Mucosa of rectum (tissue), 2 donors: ENCODE measurements at regions not wholly inside any gene's neighbourhood (a gene's known extent, or its start where the extent isn't known, plus 50 kb on each side); places are given as distances from the start of the nearest gene placed in this dataset.
"Not testable (repeated sequence)": the region's sequence is repeated elsewhere in the genome, so short reads cannot be mapped to it uniquely, and the experiment has no call there.

Source experiments
- H3K27ac ChIP-seq, 2 donors: one replicate each; pipeline ENCODE4 v1.7.0; 2013; ENCODE audit warnings: inconsistent platforms in 2 of 2, low read depth in 2 of 2, low read length in 2 of 2
- H3K27me3 ChIP-seq, 2 donors: one replicate each; pipeline ENCODE4 v1.7.0; 2013; ENCODE audit warnings: low read length in 2 of 2; ENCODE audit not compliant: control insufficient read depth in 2 of 2, insufficient read depth in 2 of 2
- H3K36me3 ChIP-seq, 2 donors: one replicate each; pipeline ENCODE4 v1.7.0; 2013; ENCODE audit warnings: low read length in 2 of 2; ENCODE audit not compliant: control insufficient read depth in 2 of 2, insufficient read depth in 2 of 2
- H3K4me1 ChIP-seq, 2 donors: one replicate each; pipeline ENCODE4 v1.7.0; 2013; ENCODE audit warnings: low read length in 2 of 2, mild to moderate bottlenecking in 1 of 2; ENCODE audit not compliant: control insufficient read depth in 2 of 2, insufficient read depth in 2 of 2
- H3K4me3 ChIP-seq, 2 donors: one replicate each; pipeline ENCODE4 v1.7.0; 2013; ENCODE audit warnings: low read length in 2 of 2
- H3K9ac ChIP-seq, 2 donors: one replicate each; pipeline ENCODE4 v1.7.0; 2013; ENCODE audit warnings: low read length in 2 of 2, low read depth in 1 of 2, mild to moderate bottlenecking in 1 of 2
- H3K9me3 ChIP-seq, 2 donors: one replicate each; pipeline ENCODE4 v1.7.0; 2013; ENCODE audit warnings: low read length in 2 of 2; ENCODE audit not compliant: control insufficient read depth in 2 of 2
- donor health status: healthy.
- donor health status: Normal muscosa, but diverticular disease.

- H3K4me1 ChIP-seq = no peaks in the 10 kb centered on the region
Measured at GRCh38 chr10:23786594-23786993, 347.7 kb downstream of the OTUD1 start.

DNA sequence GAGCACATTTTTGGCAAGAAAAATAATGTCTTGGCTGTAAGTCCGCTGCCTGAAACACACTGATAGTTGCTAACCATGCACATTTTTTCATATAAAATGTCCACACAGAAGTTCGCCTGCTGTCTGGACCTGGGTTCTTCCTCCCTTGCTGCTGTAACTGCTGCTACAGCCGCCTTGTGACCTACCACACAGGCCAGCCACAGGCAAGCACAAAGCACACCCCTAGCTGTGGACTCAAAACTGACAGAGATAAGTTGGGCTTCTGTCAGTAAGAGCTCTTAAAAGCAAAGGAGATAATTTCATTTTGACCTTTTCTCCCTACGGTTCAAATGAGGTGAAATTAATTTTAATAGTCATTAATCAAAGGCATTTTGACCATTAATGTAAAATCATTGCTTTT, 354.7 kb downstream of the OTUD1 start:
- Histone ChIP-seq H3K27ac (no peak overlapping the region), H3K9me3 (no peaks in the 10 kb centered on the region), H3K27me3 (no peaks in the 10 kb centered on the region), H3K4me3 (no peak overlapping the region), H3K4me1 (no peaks in the 10 kb centered on the region), H3K36me3 (no peaks in the 10 kb centered on the region), H3K9ac (no peak overlapping the region)

More at GRCh38 chr10:23786594-23786993, 347.7 kb downstream of the OTUD1 start:
- no peak overlapping the region for H3K4me3 ChIP-seq
- no peak overlapping the region for H3K27ac ChIP-seq
- no peaks in the 10 kb centered on the region for H3K27me3 ChIP-seq
- no peak overlapping the region for H3K9ac ChIP-seq
- H3K36me3 ChIP-seq = no peaks in the 10 kb centered on the region
- H3K9me3 ChIP-seq = no peaks in the 10 kb centered on the region

DNA sequence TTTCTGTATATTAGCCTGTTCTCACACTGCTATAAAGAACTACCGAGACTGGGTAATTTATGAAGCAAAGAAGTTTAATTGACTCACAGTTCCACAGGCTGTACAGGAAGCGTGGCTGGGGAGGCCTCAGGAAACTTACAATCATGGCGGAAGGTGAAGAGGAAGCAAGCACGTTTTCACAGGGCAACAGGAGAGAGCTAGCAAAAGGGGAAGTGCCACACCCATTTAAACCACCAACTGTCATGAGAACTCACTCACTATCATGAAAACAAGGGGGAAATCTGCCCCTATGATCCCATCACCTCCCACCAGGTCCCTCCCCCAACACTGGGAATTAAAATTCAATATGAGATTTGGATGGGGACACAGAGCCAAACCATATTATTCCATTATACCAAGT, 358.6 kb downstream of the OTUD1 start:
- H3K9ac ChIP-seq, H3K4me1 ChIP-seq, H3K4me3 ChIP-seq, H3K27ac ChIP-seq, H3K36me3 ChIP-seq, H3K27me3 ChIP-seq, H3K9me3 ChIP-seq: not testable (repeated sequence)

DNA sequence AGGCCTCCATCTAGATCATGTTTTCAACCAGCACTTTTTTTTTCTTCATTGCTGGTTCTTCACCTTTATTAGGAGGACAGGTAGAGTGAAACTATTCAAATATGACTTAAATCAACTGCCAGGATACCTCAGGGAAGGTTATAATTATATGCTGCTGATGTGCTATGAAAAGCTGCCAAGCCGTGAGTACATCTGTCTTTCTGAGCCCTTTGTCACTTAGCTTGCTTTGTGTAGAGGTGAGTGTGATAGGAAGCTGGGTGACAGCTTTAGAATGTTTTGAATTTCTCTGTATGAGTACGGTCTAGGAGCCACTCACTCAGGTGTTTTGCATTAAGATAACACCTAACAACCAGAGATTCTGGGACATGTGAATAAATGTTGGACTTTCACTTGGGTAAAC, 365.2 kb downstream of the OTUD1 start:
- H3K9ac ChIP-seq = no peak overlapping the region
- H3K36me3 ChIP-seq = no peaks in the 10 kb centered on the region
- H3K9me3 ChIP-seq = no peaks in the 10 kb centered on the region
- no peak overlapping the region for H3K27ac ChIP-seq
- H3K4me1 ChIP-seq = no peaks in the 10 kb centered on the region
- H3K4me3 ChIP-seq = no peak overlapping the region
- H3K27me3 ChIP-seq = no peaks in the 10 kb centered on the region

- Histone ChIP-seq H3K36me3 (no peaks in the 10 kb centered on the region), H3K4me1 (no peaks in the 10 kb centered on the region), H3K4me3 (no peak overlapping the region), H3K27ac (no peak overlapping the region), H3K9ac (no peak overlapping the region), H3K9me3 (no peaks in the 10 kb centered on the region), H3K27me3 (no peaks in the 10 kb centered on the region)
Measured at GRCh38 chr10:23813687-23814086, 374.8 kb downstream of the OTUD1 start.

DNA sequence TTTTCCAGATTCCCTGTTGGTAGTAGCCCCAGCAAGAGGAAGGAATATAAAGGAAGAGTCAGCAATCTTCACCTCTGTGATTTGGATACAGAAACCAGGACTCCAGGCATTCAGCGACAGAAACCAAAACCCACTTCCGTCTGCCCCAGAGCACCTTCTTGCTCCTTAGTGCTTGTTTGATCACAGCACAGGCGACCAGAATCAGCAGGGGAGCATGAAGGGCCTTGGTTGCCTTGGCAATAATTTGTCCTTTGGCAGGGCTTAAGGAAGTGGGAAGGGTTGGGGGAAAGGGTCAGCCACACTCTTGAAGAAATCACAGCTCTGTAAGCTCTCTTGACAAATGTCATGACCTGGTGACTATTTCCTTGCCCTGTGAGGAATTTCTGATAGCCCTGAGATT, 379.6 kb downstream of the OTUD1 start:
- no peaks in the 10 kb centered on the region for H3K36me3 ChIP-seq
- H3K27ac ChIP-seq = no peak overlapping the region
- H3K9ac ChIP-seq = no peak overlapping the region
- no peaks in the 10 kb centered on the region for H3K9me3 ChIP-seq
- H3K4me1 ChIP-seq = no peaks in the 10 kb centered on the region
- H3K4me3 ChIP-seq = no peak overlapping the region
- no peaks in the 10 kb centered on the region for H3K27me3 ChIP-seq

GRCh38 chr10:23820792-23821191, 381.9 kb downstream of the OTUD1 start:
- Histone ChIP-seq H3K36me3 (no peaks in the 10 kb centered on the region), H3K27ac (no peak overlapping the region), H3K4me1 (no peaks in the 10 kb centered on the region), H3K9me3 (no peaks in the 10 kb centered on the region), H3K4me3 (no peak overlapping the region), H3K27me3 (no peaks in the 10 kb centered on the region), H3K9ac (no peak overlapping the region)

- no peaks in the 10 kb centered on the region for H3K9me3 ChIP-seq
- H3K4me3 ChIP-seq = no peak overlapping the region
- no peaks in the 10 kb centered on the region for H3K4me1 ChIP-seq
- H3K36me3 ChIP-seq = no peaks in the 10 kb centered on the region
- no peaks in the 10 kb centered on the region for H3K27me3 ChIP-seq
- H3K9ac ChIP-seq = no peak overlapping the region
- H3K27ac ChIP-seq = no peak overlapping the region
Measured at GRCh38 chr10:23824822-23825221, 384.1 kb upstream of the KIAA1217 start.

DNA sequence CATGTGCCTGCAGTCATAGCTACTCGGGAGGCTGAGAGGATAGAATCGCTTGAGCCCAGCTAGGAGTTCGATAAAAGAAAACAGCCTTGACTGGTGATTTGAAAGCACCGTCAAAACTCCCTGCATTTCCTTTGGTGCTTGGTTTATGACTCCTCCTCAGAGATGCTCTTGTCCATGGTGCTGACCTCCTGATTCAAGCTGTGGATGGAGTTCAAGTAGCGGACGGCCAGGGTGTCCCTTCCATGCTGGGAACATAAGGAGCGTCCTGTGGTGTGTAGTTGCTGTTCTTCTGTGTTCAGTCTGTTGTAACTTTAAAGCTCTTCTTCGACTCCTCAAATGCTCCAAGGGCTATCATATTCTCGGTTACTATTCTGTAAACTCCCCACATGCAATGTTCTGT, 382.5 kb upstream of the KIAA1217 start:
- no peaks in the 10 kb centered on the region for H3K36me3 ChIP-seq
- no peak overlapping the region for H3K9ac ChIP-seq
- H3K9me3 ChIP-seq = no peaks in the 10 kb centered on the region
- H3K27me3 ChIP-seq = no peaks in the 10 kb centered on the region
- H3K4me1 ChIP-seq = no peaks in the 10 kb centered on the region
- H3K27ac ChIP-seq = no peak overlapping the region
- H3K4me3 ChIP-seq = no peak overlapping the region

DNA sequence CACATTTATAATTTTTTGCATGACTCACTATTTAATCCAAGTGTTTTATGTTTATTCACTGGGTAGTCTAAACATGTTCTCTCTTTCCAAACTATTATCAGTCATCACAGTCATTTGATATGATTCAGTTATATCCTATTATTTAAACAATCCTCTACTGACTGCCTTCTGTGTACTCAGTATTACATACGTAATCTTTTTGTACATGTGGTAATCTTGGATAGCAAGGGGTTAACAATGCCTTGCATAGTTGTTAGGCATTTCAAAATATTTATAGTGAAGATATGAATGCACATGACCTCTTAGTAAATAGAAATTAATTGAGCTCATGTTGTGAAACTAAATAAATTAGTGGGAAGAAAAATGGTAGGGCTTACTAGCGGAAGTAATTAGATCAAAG, 379.4 kb upstream of the KIAA1217 start:
- Histone ChIP-seq H3K27ac (no peak overlapping the region), H3K9me3 (no peaks in the 10 kb centered on the region), H3K27me3 (no peaks in the 10 kb centered on the region)

DNA sequence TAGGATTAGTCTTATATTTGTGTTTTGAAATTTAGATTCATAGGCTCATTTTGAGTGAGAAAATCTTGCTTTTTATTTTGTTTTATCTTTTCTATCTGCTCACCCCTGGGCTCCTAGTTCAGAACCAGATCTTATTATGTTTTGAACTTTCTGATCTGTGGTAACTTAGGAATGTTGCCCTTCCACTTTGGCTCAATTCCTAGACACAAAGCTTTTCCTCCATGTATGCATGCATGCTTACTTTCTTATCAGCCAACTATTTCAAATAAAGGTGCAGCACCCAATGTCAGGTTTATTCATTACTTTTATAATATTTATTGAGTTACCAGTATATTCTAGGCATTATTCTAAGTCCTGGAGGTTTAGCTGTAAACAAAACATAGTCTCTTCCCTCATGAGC, 374.8 kb upstream of the KIAA1217 start:
- H3K4me3 ChIP-seq = no peak overlapping the region
- no peak overlapping the region for H3K27ac ChIP-seq
- H3K9me3 ChIP-seq = no peaks in the 10 kb centered on the region
- no peaks in the 10 kb centered on the region for H3K4me1 ChIP-seq
- H3K36me3 ChIP-seq = no peaks in the 10 kb centered on the region
- no peaks in the 10 kb centered on the region for H3K27me3 ChIP-seq
- no peak overlapping the region for H3K9ac ChIP-seq

More for the DNA sequence above, 379.4 kb upstream of the KIAA1217 start:
- H3K9ac ChIP-seq = no peak overlapping the region
- no peaks in the 10 kb centered on the region for H3K4me1 ChIP-seq
- H3K36me3 ChIP-seq = no peaks in the 10 kb centered on the region
- no peak overlapping the region for H3K4me3 ChIP-seq
